DND-41 (cell line): ENCODE measurements at regions not wholly inside any gene's neighbourhood (a gene's known extent, or its start where the extent isn't known, plus 50 kb on each side); places are given as distances from the start of the nearest gene placed in this dataset.
"Not testable (repeated sequence)": the region's sequence is repeated elsewhere in the genome, so short reads cannot be mapped to it uniquely, and the experiment has no call there.

ENCODE experiments used
- ATAC-seq: fragments of 200-7000 bp; cut with Tn5 transposase; 3 replicates; pipeline ENCODE4 v1.9.1; 2021; ENCODE audit warnings: low read depth; ENCODE audit not compliant: insufficient read depth
- DNase-seq: peaks from one replicate; pipeline ENCODE4 v3.0.0-alpha.2; 2020
- H2AFZ ChIP-seq: 2 replicates; pipeline ENCODE4 v1.6.0; 2012; ENCODE audit warnings: low read depth, low read length
- H3K27ac ChIP-seq: 2 replicates; pipeline ENCODE4 v1.5.1; 2012; ENCODE audit warnings: low read length, inconsistent platforms
- H3K27me3 ChIP-seq: fragments of 200-600 bp; sonication (generic); 2 replicates; pipeline ENCODE4 v1.6.0; 2012; ENCODE audit warnings: low read length, mild to moderate bottlenecking, inconsistent platforms; ENCODE audit not compliant: insufficient read depth, poor library complexity
- H3K36me3 ChIP-seq: 2 replicates; pipeline ENCODE4 v1.5.1; 2012; ENCODE audit warnings: low read length, inconsistent platforms; ENCODE audit not compliant: insufficient read depth
- H3K4me1 ChIP-seq: 2 replicates; pipeline ENCODE4 v1.5.1; 2012; ENCODE audit warnings: mild to moderate bottlenecking, low read length; ENCODE audit not compliant: insufficient read depth
- H3K4me2 ChIP-seq: 2 replicates; pipeline ENCODE4 v1.6.0; 2012; ENCODE audit warnings: mild to moderate bottlenecking, moderate library complexity, low read length, inconsistent platforms; ENCODE audit not compliant: insufficient read depth
- H3K4me3 ChIP-seq, 2 experiments: fragments of 200-600 bp in 1 of 2; shearing (Covaris generic) in 1 of 2; 2 replicates each; pipeline ENCODE4 v1.5.1; 2012 to 2016; ENCODE audit warnings: inconsistent platforms in 2 of 2, low read length in 2 of 2, mild to moderate bottlenecking in 2 of 2, low read depth in 1 of 2, moderate library complexity in 1 of 2
- H3K79me2 ChIP-seq: 2 replicates; pipeline ENCODE4 v1.6.0; 2012; ENCODE audit warnings: low read length, inconsistent platforms; ENCODE audit not compliant: insufficient read depth
- H3K9ac ChIP-seq: 2 replicates; pipeline ENCODE4 v1.6.0; 2012; ENCODE audit warnings: low read depth, mild to moderate bottlenecking, inconsistent platforms, low read length, moderate library complexity
- H3K9me3 ChIP-seq: 2 replicates; pipeline ENCODE4 v1.5.1; 2012; ENCODE audit warnings: low read length, moderate library complexity, mild to moderate bottlenecking, inconsistent platforms; ENCODE audit not compliant: insufficient read depth, severe bottlenecking
- H4K20me1 ChIP-seq: 2 replicates; pipeline ENCODE4 v1.6.0; 2012; ENCODE audit warnings: low read length; ENCODE audit not compliant: insufficient read depth

GRCh38 chr17:62255791-62256190 lies 124.6 kb upstream of the EFCAB3 start:
- DNase-seq, H3K9me3 ChIP-seq, H3K4me2 ChIP-seq, H3K27me3 ChIP-seq, H3K4me1 ChIP-seq, H3K9ac ChIP-seq, H3K27ac ChIP-seq, H3K36me3 ChIP-seq, H2AFZ ChIP-seq, H3K79me2 ChIP-seq, ATAC-seq, H4K20me1 ChIP-seq, H3K4me3 ChIP-seq: not testable (repeated sequence)

GRCh38 chr17:62242076-62242475 lies 138.3 kb upstream of the EFCAB3 start:
- H3K4me2 ChIP-seq, DNase-seq, H3K27me3 ChIP-seq, H2AFZ ChIP-seq, H3K36me3 ChIP-seq, H3K4me1 ChIP-seq, H3K4me3 ChIP-seq, H3K9ac ChIP-seq, H3K79me2 ChIP-seq, ATAC-seq, H3K27ac ChIP-seq, H3K9me3 ChIP-seq, H4K20me1 ChIP-seq: not testable (repeated sequence)

- H3K27me3 ChIP-seq, ATAC-seq, H3K9ac ChIP-seq, H3K79me2 ChIP-seq, H4K20me1 ChIP-seq, DNase-seq, H3K4me3 ChIP-seq, H3K27ac ChIP-seq, H3K4me2 ChIP-seq, H3K36me3 ChIP-seq, H3K9me3 ChIP-seq, H3K4me1 ChIP-seq, H2AFZ ChIP-seq: not testable (repeated sequence)
Observed at GRCh38 chr17:62239569-62239968, 140.8 kb upstream of the EFCAB3 start.

- H3K79me2 ChIP-seq, ATAC-seq, H3K36me3 ChIP-seq, H4K20me1 ChIP-seq, DNase-seq, H3K9me3 ChIP-seq, H3K4me2 ChIP-seq, H2AFZ ChIP-seq, H3K4me3 ChIP-seq, H3K9ac ChIP-seq, H3K4me1 ChIP-seq, H3K27me3 ChIP-seq, H3K27ac ChIP-seq: not testable (repeated sequence)
Observed at GRCh38 chr17:62238551-62239338, 141.6 kb upstream of the EFCAB3 start.

DNA sequence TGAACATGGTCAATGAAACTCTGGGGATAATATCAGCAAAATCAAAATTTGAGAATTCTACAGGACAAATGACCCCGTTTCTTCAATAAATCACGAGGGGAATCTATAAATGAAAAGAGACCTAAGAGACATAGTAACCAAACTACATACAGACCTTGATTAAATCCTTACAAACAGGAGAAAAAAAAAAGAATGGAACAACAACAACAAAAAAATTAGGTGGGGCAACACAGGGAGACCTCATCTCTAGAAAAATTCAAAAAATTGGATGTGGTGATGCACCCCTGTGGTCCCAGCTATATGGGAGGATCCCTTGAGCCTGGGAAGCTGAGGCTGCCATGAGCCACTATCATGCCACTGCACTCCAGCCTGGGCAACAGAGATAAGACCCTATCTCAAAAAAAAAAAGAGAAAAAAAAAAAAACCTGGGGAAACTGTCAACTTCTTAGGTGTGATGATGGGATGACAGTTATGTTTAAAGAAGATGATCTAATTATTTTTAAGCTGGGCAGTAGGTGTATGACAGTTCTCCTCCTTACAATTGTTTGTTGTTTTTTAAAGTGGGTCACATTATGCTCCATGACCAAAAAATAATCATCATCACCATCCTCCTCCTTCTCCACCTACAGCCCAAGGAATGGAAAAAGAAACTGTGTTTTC lies 146.4 kb upstream of the EFCAB3 start:
- not testable (repeated sequence) for H3K9me3 ChIP-seq, ATAC-seq, H3K79me2 ChIP-seq, H3K4me2 ChIP-seq, H3K4me3 ChIP-seq, H3K36me3 ChIP-seq, H3K27me3 ChIP-seq, DNase-seq, H3K4me1 ChIP-seq, H4K20me1 ChIP-seq, H2AFZ ChIP-seq, H3K9ac ChIP-seq, H3K27ac ChIP-seq

GRCh38 chr17:62231293-62231692 lies 149.1 kb upstream of the EFCAB3 start:
- H3K27ac ChIP-seq, ATAC-seq, H3K27me3 ChIP-seq, H3K9ac ChIP-seq, H3K4me1 ChIP-seq, DNase-seq, H2AFZ ChIP-seq, H3K79me2 ChIP-seq, H3K4me3 ChIP-seq, H3K4me2 ChIP-seq, H3K36me3 ChIP-seq, H3K9me3 ChIP-seq, H4K20me1 ChIP-seq: not testable (repeated sequence)
